ENCODE measurements at regions not wholly inside any gene's neighbourhood (a gene's known extent, or its start where the extent isn't known, plus 50 kb on each side); places are given as distances from the start of the nearest gene placed in this dataset.

GRCh38 chr2:122507261-122507660 lies 751.8 kb downstream of the TSN start:
- no peak overlapping the region for H3K4me3 ChIP-seq (ENCODE audit: low read length in 2 of 2)
- no peak overlapping the region for H3K9ac ChIP-seq (ENCODE audit: low read length in 2 of 2)
- H3K27ac ChIP-seq (ENCODE audit: low read length), result no peak overlapping the region
- no peaks in the 10 kb centered on the region for H3K9me3 ChIP-seq (ENCODE audit: control insufficient read depth in 2 of 2, low read length in 2 of 2)
- H3K4me1 ChIP-seq (ENCODE audit: control insufficient read depth, insufficient read depth, low read length), result no peaks in the 10 kb centered on the region
- H3K36me3 ChIP-seq (ENCODE audit: control insufficient read depth in 2 of 2, insufficient read depth in 2 of 2, low read length in 2 of 2), result no peaks in the 10 kb centered on the region
- no peaks in the 10 kb centered on the region for H3K27me3 ChIP-seq (ENCODE audit: control insufficient read depth in 1 of 2, insufficient read depth in 2 of 2, low read length in 2 of 2)

GRCh38 chr2:122512091-122512490 lies 756.6 kb downstream of the TSN start:
- Histone ChIP-seq H3K4me3 (ENCODE audit: low read length in 2 of 2) (no peak overlapping the region), H3K9ac (ENCODE audit: low read length in 2 of 2) (no peak overlapping the region), H3K36me3 (ENCODE audit: control insufficient read depth in 2 of 2, insufficient read depth in 2 of 2, low read length in 2 of 2) (no peaks in the 10 kb centered on the region), H3K4me1 (ENCODE audit: control insufficient read depth, insufficient read depth, low read length) (no peaks in the 10 kb centered on the region), H3K27ac (ENCODE audit: low read length) (no peak overlapping the region), H3K9me3 (ENCODE audit: control insufficient read depth in 2 of 2, low read length in 2 of 2) (peaks cover 0 to 4% of the 10 kb centered on the region in 2 donors), H3K27me3 (ENCODE audit: control insufficient read depth in 1 of 2, insufficient read depth in 2 of 2, low read length in 2 of 2) (no peaks in the 10 kb centered on the region)

GRCh38 chr2:122514451-122514996 lies 759.1 kb downstream of the TSN start:
- no peak overlapping the region for H3K4me3 ChIP-seq (ENCODE audit: low read length in 2 of 2)
- peaks cover 0 to 4% of the 10 kb centered on the region in 2 donors for H3K9me3 ChIP-seq (ENCODE audit: control insufficient read depth in 2 of 2, low read length in 2 of 2)
- no peaks in the 10 kb centered on the region for H3K36me3 ChIP-seq (ENCODE audit: control insufficient read depth in 2 of 2, insufficient read depth in 2 of 2, low read length in 2 of 2)
- H3K27me3 ChIP-seq (ENCODE audit: control insufficient read depth in 1 of 2, insufficient read depth in 2 of 2, low read length in 2 of 2), result no peaks in the 10 kb centered on the region
- no peak overlapping the region for H3K27ac ChIP-seq (ENCODE audit: low read length)
- no peaks in the 10 kb centered on the region for H3K4me1 ChIP-seq (ENCODE audit: control insufficient read depth, insufficient read depth, low read length)
- H3K9ac ChIP-seq (ENCODE audit: low read length in 2 of 2), result no peak overlapping the region

GRCh38 chr2:122515731-122516290 lies 760.4 kb downstream of the TSN start:
- H3K9ac ChIP-seq (ENCODE audit: low read length in 2 of 2), result no peak overlapping the region
- H3K4me1 ChIP-seq (ENCODE audit: control insufficient read depth, insufficient read depth, low read length), result no peaks in the 10 kb centered on the region
- H3K36me3 ChIP-seq (ENCODE audit: control insufficient read depth in 2 of 2, insufficient read depth in 2 of 2, low read length in 2 of 2), result no peaks in the 10 kb centered on the region
- peaks cover 0 to 4% of the 10 kb centered on the region in 2 donors for H3K9me3 ChIP-seq (ENCODE audit: control insufficient read depth in 2 of 2, low read length in 2 of 2)
- H3K27me3 ChIP-seq (ENCODE audit: control insufficient read depth in 1 of 2, insufficient read depth in 2 of 2, low read length in 2 of 2), result no peaks in the 10 kb centered on the region
- no peak overlapping the region for H3K27ac ChIP-seq (ENCODE audit: low read length)
- H3K4me3 ChIP-seq (ENCODE audit: low read length in 2 of 2), result no peak overlapping the region

GRCh38 chr2:122516775-122517174 lies 761.3 kb downstream of the TSN start:
- Histone ChIP-seq H3K9me3 (ENCODE audit: control insufficient read depth in 2 of 2, low read length in 2 of 2) (peaks cover 0 to 4% of the 10 kb centered on the region in 2 donors), H3K9ac (ENCODE audit: low read length in 2 of 2) (no peak overlapping the region), H3K4me3 (ENCODE audit: low read length in 2 of 2) (no peak overlapping the region), H3K36me3 (ENCODE audit: control insufficient read depth in 2 of 2, insufficient read depth in 2 of 2, low read length in 2 of 2) (no peaks in the 10 kb centered on the region), H3K27ac (ENCODE audit: low read length) (no peak overlapping the region), H3K4me1 (ENCODE audit: control insufficient read depth, insufficient read depth, low read length) (no peaks in the 10 kb centered on the region), H3K27me3 (ENCODE audit: control insufficient read depth in 1 of 2, insufficient read depth in 2 of 2, low read length in 2 of 2) (no peaks in the 10 kb centered on the region)

GRCh38 chr2:122519366-122519765 lies 763.9 kb downstream of the TSN start:
- Histone ChIP-seq H3K4me3 (ENCODE audit: low read length in 2 of 2) (no peak overlapping the region), H3K4me1 (ENCODE audit: control insufficient read depth, insufficient read depth, low read length) (no peaks in the 10 kb centered on the region), H3K9me3 (ENCODE audit: control insufficient read depth in 2 of 2, low read length in 2 of 2) (no peaks in the 10 kb centered on the region), H3K27ac (ENCODE audit: low read length) (no peak overlapping the region), H3K27me3 (ENCODE audit: control insufficient read depth in 1 of 2, insufficient read depth in 2 of 2, low read length in 2 of 2) (no peaks in the 10 kb centered on the region), H3K36me3 (ENCODE audit: control insufficient read depth in 2 of 2, insufficient read depth in 2 of 2, low read length in 2 of 2) (no peaks in the 10 kb centered on the region), H3K9ac (ENCODE audit: low read length in 2 of 2) (no peak overlapping the region)

GRCh38 chr2:122519821-122520611 lies 764.6 kb downstream of the TSN start:
- H3K36me3 ChIP-seq (ENCODE audit: control insufficient read depth in 2 of 2, insufficient read depth in 2 of 2, low read length in 2 of 2), result no peaks in the 10 kb centered on the region
- no peaks in the 10 kb centered on the region for H3K27me3 ChIP-seq (ENCODE audit: control insufficient read depth in 1 of 2, insufficient read depth in 2 of 2, low read length in 2 of 2)
- no peak overlapping the region for H3K4me3 ChIP-seq (ENCODE audit: low read length in 2 of 2)
- H3K4me1 ChIP-seq (ENCODE audit: control insufficient read depth, insufficient read depth, low read length), result no peaks in the 10 kb centered on the region
- no peak overlapping the region for H3K27ac ChIP-seq (ENCODE audit: low read length)
- H3K9me3 ChIP-seq (ENCODE audit: control insufficient read depth in 2 of 2, low read length in 2 of 2), result no peaks in the 10 kb centered on the region
- H3K9ac ChIP-seq (ENCODE audit: low read length in 2 of 2), result no peak overlapping the region

- Histone ChIP-seq H3K36me3 (ENCODE audit: control insufficient read depth in 2 of 2, insufficient read depth in 2 of 2, low read length in 2 of 2) (no peaks in the 10 kb centered on the region), H3K27me3 (ENCODE audit: control insufficient read depth in 1 of 2, insufficient read depth in 2 of 2, low read length in 2 of 2) (no peaks in the 10 kb centered on the region)
Measured at GRCh38 chr2:122523143-122523542, 767.7 kb downstream of the TSN start.

GRCh38 chr2:122523981-122524380 lies 768.5 kb downstream of the TSN start:
- Histone ChIP-seq H3K9ac (ENCODE audit: low read length in 2 of 2) (no peak overlapping the region), H3K9me3 (ENCODE audit: control insufficient read depth in 2 of 2, low read length in 2 of 2) (no peaks in the 10 kb centered on the region), H3K4me1 (ENCODE audit: control insufficient read depth, insufficient read depth, low read length) (no peaks in the 10 kb centered on the region), H3K27me3 (ENCODE audit: control insufficient read depth in 1 of 2, insufficient read depth in 2 of 2, low read length in 2 of 2) (no peaks in the 10 kb centered on the region), H3K4me3 (ENCODE audit: low read length in 2 of 2) (no peak overlapping the region), H3K36me3 (ENCODE audit: control insufficient read depth in 2 of 2, insufficient read depth in 2 of 2, low read length in 2 of 2) (no peaks in the 10 kb centered on the region), H3K27ac (ENCODE audit: low read length) (no peak overlapping the region)

More at GRCh38 chr2:122523143-122523542, 767.7 kb downstream of the TSN start:
- Histone ChIP-seq H3K9me3 (ENCODE audit: control insufficient read depth in 2 of 2, low read length in 2 of 2) (no peaks in the 10 kb centered on the region), H3K4me1 (ENCODE audit: control insufficient read depth, insufficient read depth, low read length) (no peaks in the 10 kb centered on the region), H3K27ac (ENCODE audit: low read length) (no peak overlapping the region), H3K9ac (ENCODE audit: low read length in 2 of 2) (no peak overlapping the region), H3K4me3 (ENCODE audit: low read length in 2 of 2) (no peak overlapping the region)

- Histone ChIP-seq H3K27ac (ENCODE audit: low read length) (no peak overlapping the region), H3K4me3 (ENCODE audit: low read length in 2 of 2) (no peak overlapping the region), H3K27me3 (ENCODE audit: control insufficient read depth in 1 of 2, insufficient read depth in 2 of 2, low read length in 2 of 2) (no peaks in the 10 kb centered on the region), H3K36me3 (ENCODE audit: control insufficient read depth in 2 of 2, insufficient read depth in 2 of 2, low read length in 2 of 2) (no peaks in the 10 kb centered on the region), H3K9ac (ENCODE audit: low read length in 2 of 2) (no peak overlapping the region), H3K4me1 (ENCODE audit: control insufficient read depth, insufficient read depth, low read length) (no peaks in the 10 kb centered on the region), H3K9me3 (ENCODE audit: control insufficient read depth in 2 of 2, low read length in 2 of 2) (no peaks in the 10 kb centered on the region)
Measured at GRCh38 chr2:122525336-122525735, 769.9 kb downstream of the TSN start.

- Histone ChIP-seq H3K27ac (ENCODE audit: low read length) (no peak overlapping the region), H3K27me3 (ENCODE audit: control insufficient read depth in 1 of 2, insufficient read depth in 2 of 2, low read length in 2 of 2) (no peaks in the 10 kb centered on the region), H3K4me3 (ENCODE audit: low read length in 2 of 2) (no peak overlapping the region), H3K9ac (ENCODE audit: low read length in 2 of 2) (no peak overlapping the region), H3K36me3 (ENCODE audit: control insufficient read depth in 2 of 2, insufficient read depth in 2 of 2, low read length in 2 of 2) (no peaks in the 10 kb centered on the region), H3K9me3 (ENCODE audit: control insufficient read depth in 2 of 2, low read length in 2 of 2) (no peaks in the 10 kb centered on the region), H3K4me1 (ENCODE audit: control insufficient read depth, insufficient read depth, low read length) (peaks cover 2% of the 10 kb centered on the region)
Measured at GRCh38 chr2:122528061-122528460, 772.6 kb downstream of the TSN start.

Measured in stomach smooth muscle (tissue), 2 donors.